GM12878 (cell line): ENCODE measurements at regions not wholly inside any gene's neighbourhood (a gene's known extent, or its start where the extent isn't known, plus 50 kb on each side); places are given as distances from the start of the nearest gene placed in this dataset.

Source experiments
- ATAC-seq: fragments of 200-7000 bp; cut with Tn5 transposase; 3 replicates; pipeline ENCODE4 v1.9.1; 2020; ENCODE audit warnings: mild to moderate bottlenecking, moderate library complexity
- BruUV-seq: library from RNA; stranded (reverse); fragments of 400-500 nt; replicated peaks from 2 replicates; lab custom pipeline; 2021; lab: Mats Ljungman, UMichigan
- CTCF ChIA-PET: fragments of 300-600 bp; sonication (Branson Sonifier 250); formaldehyde crosslinking; extraction: SDS; loops from one replicate; lab custom pipeline; 2021; ENCODE audit warnings: inconsistent platforms; lab: Yijun Ruan, JAX
- POLR2A ChIA-PET: fragments of 350-600 bp; formaldehyde crosslinking; extraction: SDS; loops from one replicate; lab custom pipeline; 2021; ENCODE audit warnings: inconsistent platforms; lab: Charles Lee
- RAD21 ChIA-PET: fragments of 300-600 bp; sonication (Branson Sonifier 250); formaldehyde crosslinking; loops from one replicate; lab custom pipeline; 2023; ENCODE audit warnings: antibody characterized with exemption; ENCODE audit not compliant: unreplicated experiment; lab: Charles Lee
- SMC1A ChIA-PET: fragments of 300-600 bp; sonication (Branson Sonifier 250); formaldehyde crosslinking; loops from one replicate; lab custom pipeline; 2023; ENCODE audit not compliant: unreplicated experiment, uncharacterized antibody; lab: Charles Lee
- DNase-seq: peaks from one replicate; pipeline ENCODE4 v3.0.0-alpha.2; 2011; ENCODE audit warnings: low read depth, low spot score
- FAIRE-seq: peaks from 3 replicates; lab custom pipeline; 2011; peaks lifted over from hg19 to GRCh38; lab: Jason Lieb, UNC
- H2AFZ ChIP-seq: 2 replicates; pipeline ENCODE4 v1.6.0; 2011; ENCODE audit warnings: low read depth, low read length, control low read depth; ENCODE audit not compliant: control insufficient read depth
- H3K27ac ChIP-seq: 2 replicates; pipeline ENCODE4 v1.5.1; 2011; ENCODE audit warnings: control low read depth; ENCODE audit not compliant: control insufficient read depth, insufficient read depth
- H3K27me3 ChIP-seq, 2 experiments: replicated peaks in 1 of 2; 2 replicates each; pipeline versions ENCODE4 v1.6.0 to v1.6.1; 2011; ENCODE audit warnings: low read length in 1 of 2; ENCODE audit not compliant: control insufficient read depth in 2 of 2, insufficient read depth in 2 of 2
- H3K36me3 ChIP-seq, 2 experiments: 2 replicates each; pipeline ENCODE4 v1.5.1; 2011; ENCODE audit warnings: low read length in 1 of 2; ENCODE audit not compliant: control insufficient read depth in 2 of 2, insufficient read depth in 2 of 2
- H3K4me1 ChIP-seq: 2 replicates; pipeline ENCODE4 v1.6.1; 2011; ENCODE audit warnings: mild to moderate bottlenecking, low read length, moderate library complexity, mixed read lengths; ENCODE audit not compliant: control insufficient read depth, insufficient read depth
- H3K4me2 ChIP-seq: 2 replicates; pipeline ENCODE4 v1.6.0; 2011; ENCODE audit warnings: control low read depth; ENCODE audit not compliant: control insufficient read depth, insufficient read depth
- H3K4me3 ChIP-seq: fragments of 200-600 bp; sonication (generic); 2 replicates; pipeline ENCODE4 v1.5.1; 2016
- H3K79me2 ChIP-seq: 2 replicates; pipeline ENCODE4 v1.6.0; 2011; ENCODE audit warnings: low read length; ENCODE audit not compliant: control insufficient read depth, insufficient read depth
- H3K9ac ChIP-seq: 2 replicates; pipeline ENCODE4 v1.8.0; 2011; ENCODE audit warnings: low read length, control low read depth, mixed read lengths; ENCODE audit not compliant: control insufficient read depth, insufficient read depth
- H3K9me3 ChIP-seq: replicated peaks from 3 replicates; pipeline ENCODE4 v1.5.1; 2011; ENCODE audit warnings: mild to moderate bottlenecking, low read length; ENCODE audit not compliant: control insufficient read depth, insufficient read depth
- H4K20me1 ChIP-seq: 2 replicates; pipeline ENCODE4 v1.6.0; 2011; ENCODE audit not compliant: control insufficient read depth, insufficient read depth
- ATF7 ChIP-seq: fragments of 450-650 bp; IDR thresholded peaks from 2 replicates; pipeline ENCODE4 v1.6.1; 2016; ENCODE audit warnings: low read depth, mild to moderate bottlenecking
- BCLAF1 ChIP-seq: fragments of 450-650 bp; IDR thresholded peaks from 2 replicates; pipeline ENCODE4 v1.6.1; 2017; ENCODE audit warnings: antibody characterized with exemption, mild to moderate bottlenecking, moderate library complexity
- CHD4 ChIP-seq: fragments of 200-600 bp; sonication (generic); IDR thresholded peaks from 2 replicates; pipeline ENCODE4 v1.6.1; 2016; ENCODE audit warnings: mild to moderate bottlenecking
- CREB1 ChIP-seq: IDR thresholded peaks from 2 replicates; pipeline ENCODE4 v1.6.1; 2012; ENCODE audit warnings: low read depth, mild to moderate bottlenecking, inconsistent platforms
- CTCF ChIP-seq, 3 experiments: IDR thresholded peaks in 2 of 3; conservative IDR thresholded peaks in 1 of 3; 2 replicates each; pipeline ENCODE4 v1.5.1; 2011; ENCODE audit warnings: low read depth in 3 of 3, low read length in 3 of 3, mild to moderate bottlenecking in 3 of 3, control low read depth in 2 of 3, moderate library complexity in 2 of 3, inconsistent platforms in 1 of 3, mixed read lengths in 1 of 3; ENCODE audit not compliant: control insufficient read depth in 2 of 3, insufficient read depth in 1 of 3; ENCODE audit errors: extremely low read depth in 1 of 3
- EP300 ChIP-seq, 2 experiments: fragments of 150-350 bp in 1 of 2; IDR thresholded peaks; 2 replicates each; pipeline ENCODE4 v1.6.1; 2011 to 2012; ENCODE audit warnings: low read depth in 2 of 2, low read length in 2 of 2, borderline replicate concordance in 1 of 2, improper control_type of control experiment in 1 of 2, inconsistent platforms in 1 of 2; ENCODE audit not compliant: control insufficient read depth in 1 of 2
- ESRRA ChIP-seq: IDR thresholded peaks from 2 replicates; pipeline ENCODE4 v1.6.1; 2012; ENCODE audit warnings: mild to moderate bottlenecking, low read length, improper control_type of control experiment
- MEF2B ChIP-seq: fragments of 450-650 bp; IDR thresholded peaks from 2 replicates; pipeline ENCODE4 v1.6.1; 2018; ENCODE audit warnings: mild to moderate bottlenecking, moderate library complexity; ENCODE audit not compliant: partially characterized antibody, poor library complexity, severe bottlenecking
- POU2F2 ChIP-seq: IDR thresholded peaks from 3 replicates; pipeline ENCODE4 v1.6.1; 2011; ENCODE audit warnings: low read depth, mild to moderate bottlenecking, low read length, borderline replicate concordance
- STAT3 ChIP-seq: IDR thresholded peaks from 2 replicates; pipeline ENCODE4 v1.6.1; 2011; ENCODE audit warnings: low read depth, low read length, improper control_type of control experiment
- SUPT20H ChIP-seq: IDR thresholded peaks from 2 replicates; pipeline ENCODE4 v1.6.1; 2011; ENCODE audit warnings: low read depth, mild to moderate bottlenecking, low read length, moderate library complexity, borderline replicate concordance; ENCODE audit not compliant: control insufficient read depth
- ZNF24 ChIP-seq: fragments of 450-650 bp; IDR thresholded peaks from 2 replicates; pipeline ENCODE4 v1.6.1; 2017; ENCODE audit warnings: antibody characterized with exemption, mild to moderate bottlenecking
- WGBS: methylation state at CpG from one replicate; pipeline ENCODE4 v1.1.6; 2016; ENCODE audit warnings: low lambda C conversion rate; ENCODE audit not compliant: insufficient replicate concordance, insufficient coverage; ENCODE audit errors: missing lambda C conversion rate; 5-methylcytosine and 5-hydroxymethylcytosine counted together
- in situ Hi-C: fragments of 300-500 bp; cut with MboI; formaldehyde crosslinking; loops from 9 replicates; pipeline ENCODE4 v1.14.3; 2018; ENCODE audit warnings: mixed read lengths
- intact Hi-C: fragments of 100-400 bp; cut with micrococcal nuclease; formaldehyde crosslinking; loops from one replicate; pipeline ENCODE4 v1.14.2; 2022; ENCODE audit not compliant: unreplicated experiment

- ChIA-PET SMC1A (interaction anchor here (1.4 kb wide), 1 partner anchor 22 kb away, joined by 3 read pairs; no protein-coding TSS in a partner anchor), CTCF (interaction anchor here (1.1 kb wide), 1 partner anchor 60 kb away, joined by 3 read pairs; no protein-coding TSS in a partner anchor), RAD21 (no interaction called here), POLR2A (no interaction called here)
- in situ Hi-C loops, result no loop called here
- Histone ChIP-seq H3K4me3 (no peak overlapping the region), H3K27ac (no peak overlapping the region), H2AFZ (no peak overlapping the region), H3K36me3 (no peaks in the 10 kb centered on the region), H3K4me2 (no peak overlapping the region), H3K9me3 (no peaks in the 10 kb centered on the region), H3K79me2 (no peaks in the 10 kb centered on the region), H4K20me1 (no peaks in the 10 kb centered on the region), H3K9ac (no peak overlapping the region), H3K27me3 (no peaks in the 10 kb centered on the region), H3K4me1 (no peaks in the 10 kb centered on the region)
- no peak for DNase-seq
- ATAC-seq, result peak; percentile 70
- 16% methylated on average over 4 of the region's 4 CpGs for WGBS
- no peak for TF ChIP-seq ZNF24
- no peak for TF ChIP-seq CTCF (IDR thresholded peaks at IDR 0.05 in 2 of 3, conservative IDR thresholded peaks at IDR 0.05 in 1 of 3; ENCODE audit: control insufficient read depth in 2 of 3, extremely low read depth in 1 of 3, insufficient read depth in 1 of 3, low read depth in 3 of 3, low read length in 3 of 3)
- TF ChIP-seq STAT3, result no peak
- no peak for TF ChIP-seq CREB1
- no peak for TF ChIP-seq POU2F2
- peak; percentile 17 for TF ChIP-seq MEF2B
- no peak for TF ChIP-seq ESRRA
- TF ChIP-seq SUPT20H, result no peak
- peak; percentile 78 for TF ChIP-seq ATF7
- no peak for TF ChIP-seq CHD4
- no peak for TF ChIP-seq EP300 (IDR thresholded peaks at IDR 0.05; ENCODE audit: borderline replicate concordance in 1 of 2, control insufficient read depth in 1 of 2, low read depth in 2 of 2, low read length in 2 of 2)
- no peak for TF ChIP-seq BCLAF1
- intact Hi-C loops, result no loop called here
- FAIRE-seq, result no peak
- no TSS peak for BruUV-seq
These were observed 190.0 kb upstream of the POT1 start for GRCh38 chr7:125119559-125120115.
